CD4-positive, CD25-positive, alpha-beta regulatory T cell (primary cell): ENCODE measurements at regions not wholly inside any gene's neighbourhood (a gene's known extent, or its start where the extent isn't known, plus 50 kb on each side); places are given as distances from the start of the nearest gene placed in this dataset.

Experiments
- ATAC-seq, 2 donors: fragments of 150-1000 bp; cut with Tn5 transposase; one replicate each; pipeline ENCODE4 v1.10.0; 2021; ENCODE audit warnings: low read depth in 2 of 2, moderate number of reproducible peaks in 2 of 2, moderate library complexity in 1 of 2
- DNase-seq, 3 donors: peaks; one replicate each; pipeline versions ENCODE4 v3.0.0 to v3.0.0-alpha.2; 2012 to 2022; ENCODE audit warnings: mixed read lengths in 1 of 3
- H3K27ac ChIP-seq: one replicate; pipeline ENCODE4 v1.7.0; 2013; ENCODE audit warnings: mild to moderate bottlenecking, low read length; ENCODE audit not compliant: insufficient read depth, poor library complexity, severe bottlenecking
- H3K27me3 ChIP-seq: one replicate; pipeline ENCODE4 v1.7.0; 2013; ENCODE audit warnings: low read length; ENCODE audit not compliant: control insufficient read depth, insufficient read depth
- H3K36me3 ChIP-seq: one replicate; pipeline ENCODE4 v1.7.0; 2013; ENCODE audit warnings: mild to moderate bottlenecking, low read length, moderate library complexity; ENCODE audit not compliant: control insufficient read depth, insufficient read depth
- H3K4me1 ChIP-seq: 2 replicates; pipeline ENCODE4 v1.7.0; 2013; ENCODE audit warnings: mild to moderate bottlenecking, low read length; ENCODE audit not compliant: insufficient read depth, control insufficient read depth, poor library complexity, severe bottlenecking
- H3K4me3 ChIP-seq: one replicate; pipeline ENCODE4 v1.7.0; 2013; ENCODE audit warnings: low read depth, mild to moderate bottlenecking, low read length, moderate library complexity
- H3K9me3 ChIP-seq, 2 experiments: 1 replicate in 1 of 2; 2 replicates in 1 of 2; pipeline ENCODE4 v1.7.0; 2013; ENCODE audit warnings: low read length in 2 of 2, mild to moderate bottlenecking in 1 of 2, moderate library complexity in 1 of 2; ENCODE audit not compliant: control insufficient read depth in 2 of 2
- H3K27ac Mint-ChIP-seq, 3 donors: one replicate each; pipeline ENCODE4 v1.8.0; 2020 to 2022; ENCODE audit warnings: mild to moderate bottlenecking in 3 of 3, mixed read lengths in 3 of 3, moderate library complexity in 2 of 3
- H3K27me3 Mint-ChIP-seq: one replicate; pipeline ENCODE4 v1.8.0; 2022; ENCODE audit warnings: mild to moderate bottlenecking, mixed read lengths
- H3K36me3 Mint-ChIP-seq: one replicate; pipeline ENCODE4 v1.8.0; 2020; ENCODE audit warnings: mixed read lengths
- H3K4me1 Mint-ChIP-seq, 4 donors: one replicate each; pipeline ENCODE4 v1.8.0; 2020 to 2022; ENCODE audit warnings: mixed read lengths in 4 of 4, mild to moderate bottlenecking in 1 of 4
- H3K4me3 Mint-ChIP-seq, 4 donors: one replicate each; pipeline ENCODE4 v1.8.0; 2020 to 2022; ENCODE audit warnings: mild to moderate bottlenecking in 4 of 4, mixed read lengths in 4 of 4, moderate library complexity in 3 of 4
- H3K9me3 Mint-ChIP-seq, 7 donors: one replicate each; pipeline ENCODE4 v1.8.0; 2020 to 2022; ENCODE audit warnings: mixed read lengths in 7 of 7, mild to moderate bottlenecking in 3 of 7, moderate library complexity in 2 of 7

DNA sequence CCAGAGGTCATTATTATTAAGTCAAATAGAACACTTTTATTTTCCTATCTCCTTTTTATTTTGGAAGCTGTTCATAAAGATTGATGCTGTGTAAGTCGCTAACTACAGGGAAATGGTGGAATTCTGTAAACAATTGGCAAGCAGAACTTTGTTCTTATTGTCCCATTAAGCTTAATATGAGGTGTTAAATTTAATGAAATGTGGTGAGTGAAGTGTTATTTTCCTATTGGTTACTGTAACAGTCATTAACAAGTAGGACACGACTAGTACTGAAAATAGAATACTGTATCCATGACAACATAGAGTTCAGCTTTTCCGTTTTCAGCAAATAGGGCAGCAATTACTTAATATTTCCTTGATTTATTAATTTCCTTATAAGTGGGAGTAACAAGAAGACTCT lies 279.1 kb upstream of the ZEB2 start:
- DNase-seq (no peak), ATAC-seq (no peak)
- Mint-ChIP-seq H3K4me1 (no peaks in the 10 kb centered on the region), H3K27me3 (no peaks in the 10 kb centered on the region), H3K4me3 (no peak overlapping the region), H3K27ac (no peak overlapping the region), H3K36me3 (no peaks in the 10 kb centered on the region), H3K9me3 (peaks cover 0 to 2% (median 0%) of the 10 kb centered on the region in 7 donors)
- H3K4me3 ChIP-seq: no peak overlapping the region
- H3K36me3 ChIP-seq: no peaks in the 10 kb centered on the region
- H3K4me1 ChIP-seq: no peaks in the 10 kb centered on the region
- no peaks in the 10 kb centered on the region for H3K27me3 ChIP-seq
- no peak overlapping the region for H3K27ac ChIP-seq
- no peaks in the 10 kb centered on the region for H3K9me3 ChIP-seq

DNA sequence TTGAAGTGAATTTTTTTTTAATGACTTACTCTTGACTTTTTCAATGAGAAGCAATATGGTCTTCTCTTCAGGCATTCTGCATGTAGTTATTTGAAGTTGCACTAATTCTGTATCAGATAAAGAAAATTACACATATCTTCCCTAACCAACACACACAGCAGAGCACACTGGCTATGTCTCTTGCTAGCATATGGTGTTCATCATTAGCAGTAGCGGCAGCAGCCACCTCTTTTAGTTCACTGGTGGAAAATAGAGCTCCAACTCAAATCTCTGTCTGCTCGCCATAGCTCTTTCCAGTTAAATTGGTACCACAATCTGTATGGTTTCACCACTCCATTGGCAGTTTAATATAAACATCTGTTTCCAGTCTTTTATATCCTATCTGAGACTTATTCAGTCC lies 278.1 kb upstream of the ZEB2 start:
- Histone ChIP-seq H3K4me3 (no peak overlapping the region), H3K36me3 (no peaks in the 10 kb centered on the region), H3K4me1 (no peaks in the 10 kb centered on the region), H3K9me3 (no peaks in the 10 kb centered on the region), H3K27ac (no peak overlapping the region), H3K27me3 (no peaks in the 10 kb centered on the region)
- Mint-ChIP-seq H3K27me3 (no peaks in the 10 kb centered on the region), H3K9me3 (peaks cover 0 to 2% (median 0%) of the 10 kb centered on the region in 7 donors), H3K4me1 (no peaks in the 10 kb centered on the region), H3K27ac (no peak overlapping the region), H3K36me3 (no peaks in the 10 kb centered on the region), H3K4me3 (no peak overlapping the region)
- ATAC-seq (no peak), DNase-seq (no peak)

DNA sequence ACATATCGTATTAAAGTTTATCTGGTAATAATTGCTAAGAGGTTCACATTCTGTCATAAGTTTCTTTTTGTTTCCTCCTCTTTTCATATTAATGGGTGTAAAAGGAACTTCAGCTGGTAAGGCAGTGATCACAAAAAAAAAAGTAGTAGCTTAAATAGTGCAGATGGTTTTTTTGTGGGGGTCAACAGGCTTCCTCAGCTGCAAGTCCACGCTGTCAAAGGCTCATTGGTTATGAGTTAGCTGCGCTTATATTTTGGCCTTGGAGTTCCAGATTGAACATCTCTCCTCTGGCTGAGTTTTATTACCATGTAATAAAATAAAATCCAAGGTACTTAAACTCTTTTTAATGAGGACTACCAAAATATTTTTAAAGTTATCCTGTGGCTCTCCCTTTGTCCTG lies 277.0 kb upstream of the ZEB2 start:
- DNase-seq: no peak
- H3K36me3 ChIP-seq: no peaks in the 10 kb centered on the region
- no peak overlapping the region for H3K27ac ChIP-seq

DNA sequence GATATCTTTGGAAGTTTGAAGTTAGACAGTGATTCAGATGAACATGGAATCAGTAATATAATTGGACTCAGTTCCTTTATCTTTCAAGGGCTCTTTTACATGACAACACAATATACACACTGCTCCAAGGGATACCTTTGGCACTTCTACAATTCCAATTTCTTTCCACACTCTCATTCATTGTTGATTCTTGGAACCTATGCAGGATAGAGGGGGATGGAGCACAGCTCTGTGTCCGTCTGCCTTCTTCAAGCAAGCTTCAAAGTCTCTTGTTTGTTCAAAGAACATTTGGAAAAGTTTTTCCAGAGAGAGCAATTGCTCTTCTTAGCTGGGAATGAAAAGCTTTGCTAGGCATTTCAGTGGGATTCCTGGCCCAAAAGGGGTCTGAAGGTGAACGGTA lies 276.2 kb upstream of the ZEB2 start:
- Histone ChIP-seq H3K27ac (no peak overlapping the region), H3K27me3 (no peaks in the 10 kb centered on the region), H3K4me3 (no peak overlapping the region), H3K4me1 (no peaks in the 10 kb centered on the region), H3K36me3 (no peaks in the 10 kb centered on the region), H3K9me3 (no peaks in the 10 kb centered on the region)
- Mint-ChIP-seq H3K4me3 (no peak overlapping the region), H3K27me3 (no peaks in the 10 kb centered on the region), H3K9me3 (no peaks in the 10 kb centered on the region), H3K27ac (no peak overlapping the region), H3K4me1 (no peaks in the 10 kb centered on the region), H3K36me3 (no peaks in the 10 kb centered on the region)
- ATAC-seq (no peak), DNase-seq (no peak)

More for the DNA sequence above, 277.0 kb upstream of the ZEB2 start:
- no peaks in the 10 kb centered on the region for H3K36me3 Mint-ChIP-seq
- H3K9me3 Mint-ChIP-seq: no peaks in the 10 kb centered on the region
- Histone ChIP-seq H3K4me1 (no peaks in the 10 kb centered on the region), H3K4me3 (no peak overlapping the region), H3K9me3 (no peaks in the 10 kb centered on the region), H3K27me3 (no peaks in the 10 kb centered on the region)
- no peak for ATAC-seq
- no peak overlapping the region for H3K27ac Mint-ChIP-seq
- no peaks in the 10 kb centered on the region for H3K4me1 Mint-ChIP-seq
- no peaks in the 10 kb centered on the region for H3K27me3 Mint-ChIP-seq
- no peak overlapping the region for H3K4me3 Mint-ChIP-seq

DNA sequence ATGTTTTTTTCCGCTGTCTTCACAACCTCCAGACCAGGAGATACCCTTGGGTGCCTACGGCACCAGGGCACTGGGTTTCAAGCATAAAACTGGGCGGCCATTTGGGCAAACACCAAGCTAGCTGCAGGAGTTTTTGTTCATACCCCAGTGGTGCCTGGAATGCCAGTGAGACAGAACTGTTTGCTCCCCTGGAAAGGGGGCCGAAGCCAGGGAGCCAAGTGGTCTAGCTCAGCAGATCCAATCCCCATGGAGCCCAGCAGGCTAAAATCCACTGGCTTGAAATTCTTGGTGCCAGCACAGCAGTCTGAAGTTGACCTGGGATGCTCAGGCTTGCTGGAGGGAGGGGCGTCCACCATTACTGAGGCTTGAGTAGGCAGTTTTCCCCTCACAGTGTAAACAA lies 265.3 kb upstream of the ZEB2 start:
- no peak overlapping the region for H3K4me3 ChIP-seq
- peaks cover 0 to 10% (median 2%) of the 10 kb centered on the region in 7 donors for H3K9me3 Mint-ChIP-seq
- no peaks in the 10 kb centered on the region for H3K9me3 ChIP-seq
- H3K4me1 Mint-ChIP-seq: no peaks in the 10 kb centered on the region
- DNase-seq (no peak), ATAC-seq (no peak)
- H3K36me3 Mint-ChIP-seq: no peaks in the 10 kb centered on the region
- H3K27me3 ChIP-seq: no peaks in the 10 kb centered on the region
- H3K27ac Mint-ChIP-seq: no peak overlapping the region
- no peak overlapping the region for H3K27ac ChIP-seq
- no peaks in the 10 kb centered on the region for H3K36me3 ChIP-seq
- H3K4me1 ChIP-seq: no peaks in the 10 kb centered on the region
- no peaks in the 10 kb centered on the region for H3K27me3 Mint-ChIP-seq
- no peak overlapping the region for H3K4me3 Mint-ChIP-seq

DNA sequence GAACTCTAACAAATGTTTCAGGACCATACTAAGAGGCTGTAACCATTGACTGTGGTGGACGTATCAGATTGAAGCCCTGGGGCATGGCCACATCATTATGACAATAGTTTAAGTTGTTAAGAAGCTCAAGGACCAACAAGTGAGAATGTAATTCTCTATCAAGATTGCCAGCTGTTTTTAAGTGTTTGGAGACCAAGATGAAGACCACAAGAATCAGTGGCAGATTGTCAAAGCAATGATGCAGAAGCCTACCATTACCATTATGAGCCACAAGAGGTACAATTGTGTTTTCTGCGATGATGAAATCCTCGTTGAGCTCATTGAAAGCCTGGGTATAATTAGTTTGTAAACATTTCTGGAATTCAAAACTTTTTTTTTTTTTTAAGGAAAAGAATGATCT lies 261.1 kb upstream of the ZEB2 start:
- Histone ChIP-seq H3K27ac (no peak overlapping the region), H3K36me3 (no peaks in the 10 kb centered on the region), H3K4me3 (no peak overlapping the region), H3K4me1 (no peaks in the 10 kb centered on the region), H3K27me3 (no peaks in the 10 kb centered on the region), H3K9me3 (no peaks in the 10 kb centered on the region)
- no peaks in the 10 kb centered on the region for H3K4me1 Mint-ChIP-seq
- DNase-seq: no peak
- H3K27ac Mint-ChIP-seq: no peak overlapping the region
- no peaks in the 10 kb centered on the region for H3K27me3 Mint-ChIP-seq
- H3K4me3 Mint-ChIP-seq: no peak overlapping the region
- peaks cover 0 to 4% (median 1%) of the 10 kb centered on the region in 7 donors for H3K9me3 Mint-ChIP-seq
- ATAC-seq: no peak
- H3K36me3 Mint-ChIP-seq: no peaks in the 10 kb centered on the region

DNA sequence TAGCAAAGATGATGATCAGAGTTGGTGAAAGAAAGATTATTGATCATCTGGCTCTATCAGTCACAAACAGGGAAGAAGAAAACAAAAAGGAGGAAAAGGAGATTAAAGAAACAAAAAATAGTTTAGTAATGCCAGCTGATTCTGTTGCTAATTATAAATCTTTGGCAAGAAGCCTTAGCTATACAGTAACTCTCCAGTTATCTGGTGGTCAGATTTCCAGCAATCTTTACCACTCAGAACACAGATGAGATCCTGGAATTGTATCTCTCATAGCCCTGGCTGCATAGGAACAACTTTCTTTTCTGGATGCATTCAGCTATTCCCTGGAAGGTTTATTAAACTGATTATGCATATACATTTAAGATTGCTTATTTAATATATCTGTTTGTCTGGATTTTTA lies 256.8 kb upstream of the ZEB2 start:
- no peak overlapping the region for H3K27ac Mint-ChIP-seq

DNA sequence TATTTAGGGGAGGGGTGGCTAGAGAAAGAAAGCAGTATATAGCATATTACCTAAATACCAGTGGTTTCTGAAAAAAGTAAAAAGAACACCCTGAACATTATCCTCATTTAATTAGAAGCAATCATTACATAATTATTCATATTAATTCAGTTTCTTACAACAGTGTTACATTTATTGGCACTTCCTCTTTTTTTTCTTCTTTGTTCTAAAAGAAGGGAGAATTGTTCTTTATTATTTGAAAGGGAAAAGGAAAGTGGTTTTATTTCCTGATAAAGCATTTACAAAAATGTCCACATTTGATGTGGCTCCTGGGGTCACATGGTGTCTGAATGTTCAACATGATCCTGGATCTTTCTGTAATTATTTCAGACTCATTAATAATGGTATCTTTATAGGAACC lies 254.9 kb upstream of the ZEB2 start:
- no peaks in the 10 kb centered on the region for H3K4me1 Mint-ChIP-seq
- no peak overlapping the region for H3K27ac ChIP-seq
- H3K36me3 ChIP-seq: no peaks in the 10 kb centered on the region
- no peak overlapping the region for H3K4me3 ChIP-seq
- no peak overlapping the region for H3K27ac Mint-ChIP-seq
- ATAC-seq (no peak), DNase-seq (no peak)
- H3K4me1 ChIP-seq: no peaks in the 10 kb centered on the region
- no peaks in the 10 kb centered on the region for H3K27me3 ChIP-seq
- H3K9me3 Mint-ChIP-seq: peaks cover 0 to 1% (median 0%) of the 10 kb centered on the region in 7 donors
- no peak overlapping the region for H3K4me3 Mint-ChIP-seq
- H3K9me3 ChIP-seq: no peaks in the 10 kb centered on the region
- peaks cover 9% of the 10 kb centered on the region for H3K27me3 Mint-ChIP-seq
- H3K36me3 Mint-ChIP-seq: no peaks in the 10 kb centered on the region

More for the DNA sequence above, 256.8 kb upstream of the ZEB2 start:
- Histone ChIP-seq H3K4me3 (no peak overlapping the region), H3K27ac (no peak overlapping the region), H3K36me3 (no peaks in the 10 kb centered on the region), H3K9me3 (no peaks in the 10 kb centered on the region), H3K27me3 (no peaks in the 10 kb centered on the region), H3K4me1 (no peaks in the 10 kb centered on the region)
- Mint-ChIP-seq H3K9me3 (peaks cover 0 to 4% (median 0%) of the 10 kb centered on the region in 7 donors), H3K27me3 (peaks cover 9% of the 10 kb centered on the region), H3K4me1 (no peaks in the 10 kb centered on the region), H3K36me3 (no peaks in the 10 kb centered on the region), H3K4me3 (no peak overlapping the region)
- no peak for DNase-seq
- no peak for ATAC-seq
